SK-N-MC (cell line): ENCODE measurements at regions not wholly inside any gene's neighbourhood (a gene's known extent, or its start where the extent isn't known, plus 50 kb on each side); places are given as distances from the start of the nearest gene placed in this dataset.

ENCODE experiments used
- EZH2 ChIP-seq: fragments of 200-600 bp; sonication (generic); IDR thresholded peaks from one replicate; pipeline ENCODE4 v1.6.1; 2017; ENCODE audit warnings: antibody characterized with exemption
- FOXP2 ChIP-seq: optimal IDR thresholded peaks from 2 replicates; pipeline ENCODE3; 2011; ENCODE audit warnings: mild to moderate bottlenecking, moderate library complexity; ENCODE audit not compliant: insufficient read depth; ENCODE audit errors: extremely low read length, control extremely low read depth
- POLR2AphosphoS5 ChIP-seq: IDR thresholded peaks from 2 replicates; pipeline ENCODE4 v1.6.1; 2012; ENCODE audit warnings: mild to moderate bottlenecking, low read depth, low read length, borderline replicate concordance

- no peak for TF ChIP-seq POLR2AphosphoS5
- no peak for TF ChIP-seq EZH2
- no peak for TF ChIP-seq FOXP2
These were observed 464.9 kb downstream of the NYAP2 start for GRCh38 chr2:225864394-225864793.
